Body of pancreas (tissue), 4 donors: ENCODE measurements at regions not wholly inside any gene's neighbourhood (a gene's known extent, or its start where the extent isn't known, plus 50 kb on each side); places are given as distances from the start of the nearest gene placed in this dataset.

ENCODE experiments used
- POLR2A ChIP-seq, 3 donors: fragments of 450-650 bp; IDR thresholded peaks; one replicate each; pipeline ENCODE4 v1.6.1; 2016; ENCODE audit warnings: antibody characterized with exemption in 3 of 3, mild to moderate bottlenecking in 2 of 3
- TF ChIP-seq, protein P1 (sequence below), 7 experiments: fragments of 450-650 bp in 4 of 7; fragments of 200-600 bp in 3 of 7; sonication (generic) in 3 of 7; IDR thresholded peaks; one replicate each; pipeline ENCODE4 v1.5.1; 2016 to 2019; ENCODE audit warnings: antibody characterized with exemption in 7 of 7

DNA sequence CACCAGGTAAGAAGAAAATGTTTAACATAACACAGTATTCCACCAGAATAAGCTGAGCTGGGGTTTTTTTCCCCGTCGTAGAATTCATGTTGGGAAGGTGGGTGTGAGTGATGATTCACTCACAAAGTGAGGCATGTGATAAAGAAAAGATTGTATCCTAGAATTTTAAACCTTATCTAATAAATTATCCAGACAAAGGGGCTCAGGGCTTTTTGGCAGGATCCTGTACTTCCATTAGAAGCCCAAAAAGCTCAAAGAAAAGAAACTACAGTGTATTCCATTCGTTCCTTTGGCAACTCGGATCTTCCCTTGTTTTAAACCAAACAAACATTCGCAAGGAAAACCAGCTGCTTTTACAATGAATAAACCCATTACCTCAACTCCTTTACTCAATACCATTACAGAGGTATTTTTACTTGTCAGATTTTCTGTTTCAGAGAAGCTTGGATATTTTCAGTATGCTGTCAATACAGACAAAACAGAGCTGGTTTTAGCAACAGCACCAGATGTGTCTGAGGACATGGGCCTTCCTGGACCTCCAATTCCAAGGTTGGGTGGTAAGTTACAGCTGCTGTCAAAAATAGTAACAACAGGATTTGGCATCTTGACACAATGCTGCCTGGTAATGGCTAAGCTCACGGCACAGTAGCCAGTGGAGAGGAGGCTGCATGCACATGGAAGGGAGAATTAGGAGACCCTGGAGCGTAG is 159.9 kb upstream of the RUNX1 start:
- TF ChIP-seq, protein P1, sequence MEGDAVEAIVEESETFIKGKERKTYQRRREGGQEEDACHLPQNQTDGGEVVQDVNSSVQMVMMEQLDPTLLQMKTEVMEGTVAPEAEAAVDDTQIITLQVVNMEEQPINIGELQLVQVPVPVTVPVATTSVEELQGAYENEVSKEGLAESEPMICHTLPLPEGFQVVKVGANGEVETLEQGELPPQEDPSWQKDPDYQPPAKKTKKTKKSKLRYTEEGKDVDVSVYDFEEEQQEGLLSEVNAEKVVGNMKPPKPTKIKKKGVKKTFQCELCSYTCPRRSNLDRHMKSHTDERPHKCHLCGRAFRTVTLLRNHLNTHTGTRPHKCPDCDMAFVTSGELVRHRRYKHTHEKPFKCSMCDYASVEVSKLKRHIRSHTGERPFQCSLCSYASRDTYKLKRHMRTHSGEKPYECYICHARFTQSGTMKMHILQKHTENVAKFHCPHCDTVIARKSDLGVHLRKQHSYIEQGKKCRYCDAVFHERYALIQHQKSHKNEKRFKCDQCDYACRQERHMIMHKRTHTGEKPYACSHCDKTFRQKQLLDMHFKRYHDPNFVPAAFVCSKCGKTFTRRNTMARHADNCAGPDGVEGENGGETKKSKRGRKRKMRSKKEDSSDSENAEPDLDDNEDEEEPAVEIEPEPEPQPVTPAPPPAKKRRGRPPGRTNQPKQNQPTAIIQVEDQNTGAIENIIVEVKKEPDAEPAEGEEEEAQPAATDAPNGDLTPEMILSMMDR (IDR thresholded peaks at IDR 0.05) = no peak
- TF ChIP-seq POLR2A (IDR thresholded peaks at IDR 0.05) = no peak
